HFF-Myc (cell line): ENCODE measurements at regions not wholly inside any gene's neighbourhood (a gene's known extent, or its start where the extent isn't known, plus 50 kb on each side); places are given as distances from the start of the nearest gene placed in this dataset.

Source experiments
- DNase-seq: peaks from one replicate; pipeline ENCODE4 v3.0.0-alpha.2; 2011; ENCODE audit warnings: low read depth; ENCODE audit errors: extremely low read depth
- H3K4me3 ChIP-seq: replicated peaks from 2 replicates; pipeline ENCODE4 v1.5.1; 2011; ENCODE audit warnings: low read depth, mild to moderate bottlenecking, control low read depth, low read length
- CTCF ChIP-seq: IDR thresholded peaks from 2 replicates; pipeline ENCODE4 v1.5.1; 2012; ENCODE audit warnings: mild to moderate bottlenecking, low read depth, low read length, control low read depth; ENCODE audit errors: missing control alignments

GRCh38 chr2:39567507-39567906, 98.2 kb upstream of the TMEM178A start:
- H3K4me3 ChIP-seq: no peak overlapping the region
- DNase-seq: no peak
- TF ChIP-seq CTCF: no peak

GRCh38 chr2:39568116-39568515, 97.6 kb upstream of the TMEM178A start:
- H3K4me3 ChIP-seq: no peak overlapping the region
- DNase-seq: no peak
- TF ChIP-seq CTCF: no peak

DNA sequence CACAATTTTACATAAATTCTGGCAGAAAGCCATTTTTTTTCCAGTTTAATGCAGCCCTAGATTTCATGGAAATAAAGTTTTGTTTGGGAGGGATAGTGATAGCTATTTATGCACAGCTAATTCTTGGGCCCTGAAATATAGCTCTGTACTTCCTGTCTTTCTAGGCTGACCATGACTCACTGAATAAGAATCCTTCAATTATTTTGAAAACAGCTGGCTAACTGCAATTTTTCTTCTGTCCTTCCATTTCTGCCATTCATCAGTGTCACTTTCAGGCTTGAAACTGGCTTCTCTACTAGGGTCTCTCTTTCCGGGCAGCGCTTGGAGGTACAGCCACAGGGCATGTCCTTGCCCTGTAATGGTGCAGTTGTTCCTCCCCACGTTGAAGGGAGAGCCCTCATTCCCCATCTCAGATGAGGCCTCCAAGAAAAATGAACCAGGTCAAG, 97.1 kb upstream of the TMEM178A start:
- no peak for TF ChIP-seq CTCF
- H3K4me3 ChIP-seq: no peak overlapping the region
- DNase-seq: peak; percentile 76

DNA sequence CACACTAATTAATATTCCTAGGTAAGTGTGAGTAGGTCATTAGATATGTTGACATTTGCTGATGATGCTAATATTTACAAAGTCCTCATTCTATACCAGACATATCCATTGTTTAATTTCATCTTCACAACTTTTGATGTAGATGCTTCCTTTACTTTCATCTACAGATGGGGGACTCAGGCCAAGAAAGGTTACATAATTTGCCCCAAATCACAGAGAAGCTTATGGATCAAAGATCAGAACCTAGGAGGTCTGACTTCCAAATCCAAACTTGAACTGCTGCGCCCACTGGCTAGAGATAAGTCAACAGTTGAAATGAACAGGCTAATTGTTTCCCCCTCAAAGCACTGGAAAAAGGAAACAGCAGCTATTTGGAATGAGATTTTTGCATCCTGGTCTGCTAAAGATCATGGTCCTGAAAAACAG, 95.6 kb upstream of the TMEM178A start:
- H3K4me3 ChIP-seq: no peak overlapping the region
- no peak for TF ChIP-seq CTCF
- DNase-seq: no peak

DNA sequence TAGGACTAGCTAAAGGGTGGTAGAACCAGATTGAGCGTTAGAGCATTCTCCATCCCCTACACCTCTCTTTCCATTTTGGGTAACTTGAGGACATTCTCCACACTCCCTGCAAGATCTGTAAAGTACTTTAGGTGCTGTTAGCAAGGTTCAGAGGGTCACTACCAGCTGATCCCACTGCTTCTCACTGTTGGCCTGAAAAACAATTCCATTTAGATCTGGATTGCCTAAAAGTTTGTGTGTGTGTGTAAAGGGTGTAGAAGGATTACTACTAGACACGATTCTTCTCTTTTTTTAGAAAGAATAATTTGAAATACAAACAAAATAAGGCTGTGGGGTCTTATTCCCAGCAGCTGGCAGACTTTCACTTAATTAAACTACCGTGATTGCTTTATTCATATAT, 95.1 kb upstream of the TMEM178A start:
- no peak for TF ChIP-seq CTCF
- no peak for DNase-seq
- H3K4me3 ChIP-seq: no peak overlapping the region

- TF ChIP-seq CTCF: no peak
- no peak for DNase-seq
- H3K4me3 ChIP-seq: no peak overlapping the region
Observed at GRCh38 chr2:39571111-39571731, 94.5 kb upstream of the TMEM178A start.

DNA sequence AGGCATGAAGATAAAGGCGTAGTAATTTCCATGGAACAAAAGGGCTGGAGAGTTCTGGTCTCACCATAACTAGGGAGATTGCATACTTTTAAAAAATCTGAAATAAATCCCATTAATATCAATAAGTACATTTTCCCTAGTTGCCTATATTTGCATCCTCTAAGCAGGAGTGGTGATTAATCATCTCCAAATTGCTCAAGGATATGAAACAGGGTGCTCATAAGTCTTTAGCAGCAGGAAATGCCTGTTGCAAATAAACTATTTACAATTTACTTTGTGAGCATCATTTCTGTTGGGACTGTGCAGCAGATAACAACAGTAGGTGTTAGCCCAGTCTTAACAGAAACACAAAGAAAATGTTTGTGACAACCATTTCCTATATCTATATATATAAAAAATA, 92.4 kb upstream of the TMEM178A start:
- DNase-seq: no peak
- no peak overlapping the region for H3K4me3 ChIP-seq
- no peak for TF ChIP-seq CTCF
